A549 (cell line): ENCODE measurements at regions not wholly inside any gene's neighbourhood (a gene's known extent, or its start where the extent isn't known, plus 50 kb on each side); places are given as distances from the start of the nearest gene placed in this dataset.

ENCODE experiments used
- ATAC-seq, 2 experiments: fragments of 200-7000 bp in 1 of 2; fragments of >200 bp in 1 of 2; cut with Nextera tagmentation in 1 of 2; cut with Tn5 transposase in 1 of 2; 3 replicates each; pipeline versions ENCODE4 v1.8.0 to v1.9.1; 2018 to 2020; ENCODE audit warnings: mild to moderate bottlenecking in 1 of 2, moderate library complexity in 1 of 2
- CTCF ChIA-PET: fragments of 300-600 bp; sonication (Branson Sonifier 250); formaldehyde crosslinking; extraction: SDS; loops from one replicate; lab custom pipeline; 2021; ENCODE audit warnings: antibody characterized with exemption, inconsistent platforms; lab: Yijun Ruan, JAX
- POLR2A ChIA-PET: fragments of 350-600 bp; formaldehyde crosslinking; extraction: SDS; loops from one replicate; lab custom pipeline; 2021; ENCODE audit warnings: antibody characterized with exemption, inconsistent platforms; lab: Yijun Ruan, JAX
- DNase-seq, 2 experiments: peaks; one replicate each; pipeline versions ENCODE4 v3.0.0 to v3.0.0-alpha.2; 2011 to 2016; ENCODE audit warnings: low read depth in 1 of 2, low spot score in 1 of 2
- FAIRE-seq: peaks from 2 replicates; lab custom pipeline; 2011; peaks lifted over from hg19 to GRCh38; lab: Jason Lieb, UNC
- H3K27ac ChIP-seq, 2 experiments: fragments of >200 bp; sonication (Bioruptor Twin); formaldehyde crosslinking; 3 replicates each; pipeline ENCODE4 v1.5.1; 2016 to 2017
- H3K4me1 ChIP-seq: fragments of >200 bp; sonication (Bioruptor Twin); formaldehyde crosslinking; 3 replicates; pipeline ENCODE4 v1.6.1; 2016
- H3K4me2 ChIP-seq: fragments of >200 bp; sonication (Bioruptor Twin); formaldehyde crosslinking; 3 replicates; pipeline ENCODE4 v1.6.1; 2016
- H3K4me3 ChIP-seq: fragments of >200 bp; sonication (Bioruptor Twin); formaldehyde crosslinking; 3 replicates; pipeline ENCODE4 v1.5.1; 2016
- H3K9me3 ChIP-seq: fragments of >200 bp; sonication (Bioruptor Twin); formaldehyde crosslinking; 3 replicates; pipeline ENCODE4 v1.6.1; 2016
- BHLHE40 ChIP-seq: IDR thresholded peaks from 2 replicates; pipeline ENCODE4 v1.6.1; 2012; ENCODE audit warnings: low read depth, low read length, inconsistent platforms
- CBX2 ChIP-seq: fragments of 200-600 bp; sonication (generic); IDR thresholded peaks from 2 replicates; pipeline ENCODE4 v1.6.1; 2016; ENCODE audit warnings: low read depth, mild to moderate bottlenecking, borderline replicate concordance
- CEBPB ChIP-seq, 2 experiments: fragments of >200 bp in 1 of 2; sonication (Bioruptor Twin) in 1 of 2; formaldehyde crosslinking in 1 of 2; IDR thresholded peaks; 2 replicates each; pipeline ENCODE4 v1.6.1; 2012 to 2016
- CHD4 ChIP-seq: fragments of 200-600 bp; sonication (generic); IDR thresholded peaks from 2 replicates; pipeline ENCODE4 v1.6.1; 2016; ENCODE audit warnings: antibody characterized with exemption, mild to moderate bottlenecking, borderline replicate concordance
- E2F6 ChIP-seq: IDR thresholded peaks from 2 replicates; pipeline ENCODE4 v1.6.1; 2012; ENCODE audit warnings: low read depth, borderline replicate concordance
- ELK1 ChIP-seq: fragments of 150-350 bp; IDR thresholded peaks from 2 replicates; pipeline ENCODE4 v1.6.1; 2014; ENCODE audit warnings: low read depth, mild to moderate bottlenecking, low read length
- FOSL2 ChIP-seq, 2 experiments: fragments of 450-650 bp in 1 of 2; fragments of >200 bp in 1 of 2; sonication (Bioruptor Twin) in 1 of 2; formaldehyde crosslinking; IDR thresholded peaks; 2 replicates each; pipeline versions ENCODE4 v1.5.0 to v1.6.1; 2016 to 2020; ENCODE audit warnings: mild to moderate bottlenecking in 1 of 2, moderate library complexity in 1 of 2
- GATA3 ChIP-seq: IDR thresholded peaks from 2 replicates; pipeline ENCODE4 v1.6.1; 2012; ENCODE audit warnings: borderline replicate concordance
- HEYL ChIP-seq: fragments of 250-450 bp; sonication (Bioruptor Pico); IDR thresholded peaks from 2 replicates; pipeline ENCODE4 v1.8.0; 2021; ENCODE audit warnings: mild to moderate bottlenecking, moderate library complexity
- HOXA7 ChIP-seq: fragments of 250-450 bp; sonication (Bioruptor Pico); IDR thresholded peaks from 2 replicates; pipeline ENCODE4 v1.5.0; 2020; ENCODE audit warnings: mild to moderate bottlenecking, moderate library complexity
- KDM5A ChIP-seq: fragments of 200-600 bp; sonication (generic); IDR thresholded peaks from 2 replicates; pipeline ENCODE4 v1.6.1; 2016; ENCODE audit warnings: antibody characterized with exemption, mild to moderate bottlenecking
- MYC ChIP-seq: IDR thresholded peaks from 2 replicates; pipeline ENCODE4 v1.6.1; 2012; ENCODE audit warnings: mild to moderate bottlenecking, inconsistent platforms, low read length, improper control_type of control experiment, borderline replicate concordance
- NFE2L2 ChIP-seq: fragments of 150-350 bp; conservative IDR thresholded peaks from 2 replicates; pipeline ENCODE4 v1.6.1; 2014; ENCODE audit warnings: low read length
- NR3C1 ChIP-seq: fragments of >200 bp; sonication (Bioruptor Twin); formaldehyde crosslinking; IDR thresholded peaks from 3 replicates; pipeline ENCODE4 v1.6.1; 2017
- PBX3 ChIP-seq: IDR thresholded peaks from 2 replicates; pipeline ENCODE4 v1.6.1; 2012
- PHF8 ChIP-seq: fragments of 200-600 bp; sonication (generic); IDR thresholded peaks from 2 replicates; pipeline ENCODE4 v1.6.1; 2016; ENCODE audit warnings: low read depth, mild to moderate bottlenecking, antibody characterized with exemption, moderate library complexity, borderline replicate concordance
- POLR2A ChIP-seq: IDR thresholded peaks from 2 replicates; pipeline ENCODE4 v1.6.1; 2012; ENCODE audit warnings: mild to moderate bottlenecking, low read length
- RAD21 ChIP-seq, 2 experiments: fragments of >200 bp in 1 of 2; sonication (Bioruptor Twin) in 1 of 2; formaldehyde crosslinking in 1 of 2; IDR thresholded peaks in 1 of 2; conservative IDR thresholded peaks in 1 of 2; 2 replicates in 1 of 2; 3 replicates in 1 of 2; pipeline ENCODE4 v1.6.1; 2012 to 2018; ENCODE audit warnings: inconsistent platforms in 1 of 2
- REST ChIP-seq: fragments of 200-600 bp; sonication (generic); IDR thresholded peaks from 2 replicates; pipeline ENCODE4 v1.6.1; 2016; ENCODE audit warnings: antibody characterized with exemption, mild to moderate bottlenecking, moderate library complexity
- RFX5 ChIP-seq: fragments of 450-650 bp; IDR thresholded peaks from 2 replicates; pipeline ENCODE4 v1.7.1; 2014; ENCODE audit warnings: antibody characterized with exemption, mild to moderate bottlenecking, moderate library complexity
- RNF2 ChIP-seq: fragments of 200-600 bp; sonication (generic); IDR thresholded peaks from 2 replicates; pipeline ENCODE4 v1.6.1; 2016; ENCODE audit warnings: low read depth, mild to moderate bottlenecking, antibody characterized with exemption, moderate library complexity, borderline replicate concordance
- WGBS: methylation state at CpG from one replicate; pipeline ENCODE4 v1.1.6; 2017; ENCODE audit errors: missing lambda C conversion rate; 5-methylcytosine and 5-hydroxymethylcytosine counted together
- TF ChIP-seq, protein P1 (sequence below): IDR thresholded peaks from 2 replicates; pipeline ENCODE4 v1.6.1; 2012
- TF ChIP-seq, protein P2 (sequence below): fragments of 250-450 bp; sonication (Bioruptor Pico); IDR thresholded peaks from 2 replicates; pipeline ENCODE4 v1.5.0; 2021; ENCODE audit warnings: mild to moderate bottlenecking, moderate library complexity, borderline replicate concordance
- TF ChIP-seq, protein P3 (sequence below): fragments of >200 bp; sonication (Bioruptor Twin); formaldehyde crosslinking; IDR thresholded peaks from 2 replicates; pipeline ENCODE4 v1.6.1; 2016

DNA sequence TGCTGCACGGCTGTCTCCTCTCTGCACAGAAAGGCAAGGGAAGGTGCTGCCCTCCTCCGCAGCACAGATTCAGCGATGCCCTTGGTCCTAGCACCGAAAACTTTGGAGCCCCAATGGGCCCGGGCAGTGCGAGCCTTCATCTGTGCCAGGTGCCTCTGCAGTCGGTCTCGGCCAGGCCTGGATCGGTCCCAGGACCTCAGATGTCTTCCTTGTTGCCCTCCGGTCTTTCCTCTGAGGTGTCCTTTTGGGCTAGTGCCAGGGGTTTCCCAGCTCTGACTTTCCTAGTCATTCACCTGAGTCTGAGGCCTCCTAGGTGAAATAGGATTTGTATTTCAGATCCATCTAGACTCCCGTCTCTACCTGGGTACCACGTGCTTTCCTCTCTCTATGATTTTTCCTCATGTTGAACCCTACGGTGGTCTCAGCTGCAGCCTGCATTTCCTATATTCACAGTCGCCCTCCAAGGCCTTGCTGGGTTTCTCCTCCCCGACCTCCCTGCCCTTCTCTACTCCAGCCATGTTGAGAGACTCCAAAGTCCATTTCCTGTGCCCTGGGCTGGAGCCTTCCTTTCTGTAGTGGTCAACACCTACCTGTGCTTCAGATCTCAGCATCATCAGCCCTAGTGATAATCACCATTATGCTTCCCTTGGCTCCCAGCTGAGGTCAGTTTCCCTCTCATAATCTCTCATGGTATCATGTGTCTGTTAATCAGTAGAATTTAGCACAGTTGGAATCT, 92.0 kb upstream of the PRSS58 start:
- POLR2A ChIA-PET = no interaction called here
- H3K9me3 ChIP-seq = no peaks in the 10 kb centered on the region
- CTCF ChIA-PET = interaction anchor here (0.6 kb wide), 1 partner anchor 35 kb away, joined by 3 read pairs; no protein-coding TSS in a partner anchor
- ATAC-seq = no peak
- no peak overlapping the region for H3K4me2 ChIP-seq
- H3K4me3 ChIP-seq = no peak overlapping the region
- no peak for TF ChIP-seq HOXA7 (CRISPR knock-in tag)
- TF ChIP-seq PHF8 = no peak
- TF ChIP-seq GATA3 = no peak
- TF ChIP-seq, protein P1, sequence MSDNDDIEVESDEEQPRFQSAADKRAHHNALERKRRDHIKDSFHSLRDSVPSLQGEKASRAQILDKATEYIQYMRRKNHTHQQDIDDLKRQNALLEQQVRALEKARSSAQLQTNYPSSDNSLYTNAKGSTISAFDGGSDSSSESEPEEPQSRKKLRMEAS = no peak
- TF ChIP-seq NR3C1 = no peak
- TF ChIP-seq POLR2A = no peak
- no peak for TF ChIP-seq RFX5
- TF ChIP-seq, protein P2, sequence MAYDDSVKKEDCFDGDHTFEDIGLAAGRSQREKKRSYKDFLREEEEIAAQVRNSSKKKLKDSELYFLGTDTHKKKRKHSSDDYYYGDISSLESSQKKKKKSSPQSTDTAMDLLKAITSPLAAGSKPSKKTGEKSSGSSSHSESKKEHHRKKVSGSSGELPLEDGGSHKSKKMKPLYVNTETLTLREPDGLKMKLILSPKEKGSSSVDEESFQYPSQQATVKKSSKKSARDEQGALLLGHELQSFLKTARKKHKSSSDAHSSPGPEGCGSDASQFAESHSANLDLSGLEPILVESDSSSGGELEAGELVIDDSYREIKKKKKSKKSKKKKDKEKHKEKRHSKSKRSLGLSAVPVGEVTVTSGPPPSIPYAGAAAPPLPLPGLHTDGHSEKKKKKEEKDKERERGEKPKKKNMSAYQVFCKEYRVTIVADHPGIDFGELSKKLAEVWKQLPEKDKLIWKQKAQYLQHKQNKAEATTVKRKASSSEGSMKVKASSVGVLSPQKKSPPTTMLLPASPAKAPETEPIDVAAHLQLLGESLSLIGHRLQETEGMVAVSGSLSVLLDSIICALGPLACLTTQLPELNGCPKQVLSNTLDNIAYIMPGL (CRISPR knock-in tag) = no peak
- TF ChIP-seq CBX2 = no peak
- no peak for TF ChIP-seq KDM5A
- TF ChIP-seq CHD4 = no peak
- TF ChIP-seq, all 56 proteins: peak for 0
- 26% methylated on average over 12 of the region's 15 CpGs for WGBS
- no peak overlapping the region for H3K27ac ChIP-seq
- H3K4me1 ChIP-seq = no peaks in the 10 kb centered on the region
- FAIRE-seq (no peak), DNase-seq (no peak)

DNA sequence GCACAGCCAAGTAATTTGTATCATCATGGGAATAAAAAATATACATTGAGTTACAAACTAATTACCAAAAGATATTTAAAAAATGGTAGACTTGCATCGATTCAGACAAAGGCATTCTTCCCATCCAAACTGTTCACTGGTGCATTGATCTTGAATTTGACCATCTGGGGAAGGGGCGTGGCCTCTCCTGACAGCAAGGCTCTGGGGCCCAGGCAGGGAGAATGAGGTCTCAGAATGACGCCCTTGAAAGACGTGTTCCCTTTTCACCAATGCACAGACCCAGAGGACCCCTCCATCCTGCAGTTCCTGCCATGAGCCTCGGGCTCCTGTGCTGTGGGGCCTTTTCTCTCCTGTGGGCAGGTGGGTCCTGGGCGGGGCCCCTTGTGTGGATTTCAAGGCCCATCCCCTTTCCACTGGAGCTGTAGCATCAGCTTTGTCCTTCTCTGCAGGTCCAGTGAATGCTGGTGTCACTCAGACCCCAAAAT, 91.1 kb upstream of the PRSS58 start:
- TF ChIP-seq HEYL (CRISPR knock-in tag) = no peak
- TF ChIP-seq, protein P3, sequence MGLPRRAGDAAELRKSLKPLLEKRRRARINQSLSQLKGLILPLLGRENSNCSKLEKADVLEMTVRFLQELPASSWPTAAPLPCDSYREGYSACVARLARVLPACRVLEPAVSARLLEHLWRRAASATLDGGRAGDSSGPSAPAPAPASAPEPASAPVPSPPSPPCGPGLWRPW = no peak
- TF ChIP-seq CEBPB (IDR thresholded peaks at IDR 0.05) = no peak
- no peak for TF ChIP-seq NFE2L2
- no peak for TF ChIP-seq E2F6
- CTCF ChIA-PET = no interaction called here
- FAIRE-seq (no peak), DNase-seq (no peak), ATAC-seq (no peak)
- no peaks in the 10 kb centered on the region for H3K4me1 ChIP-seq
- WGBS = 0% methylated on average over 4 of the region's 6 CpGs
- POLR2A ChIA-PET = no interaction called here
- no peak overlapping the region for H3K4me2 ChIP-seq
- no peak overlapping the region for H3K4me3 ChIP-seq
- H3K27ac ChIP-seq = no peak overlapping the region
- H3K9me3 ChIP-seq = no peaks in the 10 kb centered on the region

DNA sequence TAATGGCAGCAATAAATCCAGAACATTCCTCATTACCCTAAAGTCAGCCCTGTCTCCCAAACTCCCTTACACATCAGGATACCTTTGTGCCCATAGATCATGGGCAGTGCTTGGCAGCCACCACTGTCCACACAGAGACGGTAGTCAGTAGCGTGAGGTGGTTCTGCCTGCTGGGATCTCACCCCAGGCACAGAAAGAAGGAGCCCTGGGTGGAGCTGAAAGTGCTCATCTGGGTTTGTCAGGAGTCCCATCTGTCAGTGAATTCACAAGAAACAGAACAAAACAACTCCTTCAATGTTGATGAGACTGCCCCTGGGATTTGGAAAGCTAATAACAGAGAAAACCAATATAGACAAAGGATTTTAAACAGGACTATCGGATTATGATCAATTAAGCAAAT, 90.2 kb upstream of the PRSS58 start:
- no peak overlapping the region for H3K4me3 ChIP-seq
- H3K27ac ChIP-seq = no peak overlapping the region
- no peak overlapping the region for H3K4me2 ChIP-seq
- POLR2A ChIA-PET = no interaction called here
- no peak for DNase-seq
- WGBS = 7% methylated on average over 3 of the region's 3 CpGs
- TF ChIP-seq FOSL2 (IDR thresholded peaks at IDR 0.05) (no peak), FOSL2 (CRISPR knock-in tag; IDR thresholded peaks at IDR 0.05) (no peak), REST (no peak), MYC (no peak), CEBPB (IDR thresholded peaks at IDR 0.05) (no peak), PBX3 (no peak), RAD21 (conservative IDR thresholded peaks at IDR 0.05 in 1 of 2, IDR thresholded peaks at IDR 0.05 in 1 of 2) (no peak), RNF2 (no peak), BHLHE40 (no peak), PHF8 (no peak), ELK1 (no peak), CHD4 (no peak)
- no peaks in the 10 kb centered on the region for H3K4me1 ChIP-seq
- no peak for FAIRE-seq
- CTCF ChIA-PET = no interaction called here
- no peaks in the 10 kb centered on the region for H3K9me3 ChIP-seq
- ATAC-seq = no peak
